HEK293 (cell line): ENCODE measurements at regions not wholly inside any gene's neighbourhood (a gene's known extent, or its start where the extent isn't known, plus 50 kb on each side); places are given as distances from the start of the nearest gene placed in this dataset.

ENCODE experiments used
- CTCF ChIA-PET: fragments of 350-600 bp; formaldehyde crosslinking; extraction: SDS; loops from one replicate; lab custom pipeline; 2021; ENCODE audit warnings: antibody characterized with exemption; lab: Yijun Ruan, JAX
- POLR2A ChIA-PET: fragments of 300-600 bp; formaldehyde crosslinking; extraction: SDS; loops from one replicate; lab custom pipeline; 2020; ENCODE audit warnings: antibody characterized with exemption, inconsistent platforms; lab: Yijun Ruan, JAX
- H3K27ac ChIP-seq: fragments of 200-500 bp; sonication (Bioruptor generic); 2 replicates; pipeline ENCODE4 v1.5.1; 2014; ENCODE audit warnings: low read depth, low read length, control low read depth, inconsistent platforms; ENCODE audit errors: extremely low read depth
- H3K36me3 ChIP-seq, 2 experiments: fragments of 200-500 bp in 1 of 2; sonication (Bioruptor generic) in 1 of 2; 1 replicate in 1 of 2; 2 replicates in 1 of 2; pipeline ENCODE4 v1.5.1; 2014 to 2017; ENCODE audit warnings: inconsistent platforms in 2 of 2, low read length in 2 of 2; ENCODE audit not compliant: control insufficient read depth in 2 of 2, insufficient read depth in 1 of 2
- H3K4me1 ChIP-seq: fragments of 200-500 bp; sonication (Bioruptor generic); 2 replicates; pipeline ENCODE4 v1.5.1; 2014; ENCODE audit warnings: mild to moderate bottlenecking, low read length, inconsistent platforms; ENCODE audit not compliant: control insufficient read depth, insufficient read depth
- H3K4me3 ChIP-seq: 2 replicates; pipeline ENCODE4 v1.5.1; 2011; ENCODE audit warnings: low read depth, mild to moderate bottlenecking, control low read depth, low read length, moderate library complexity
- H3K9me3 ChIP-seq: fragments of 200-500 bp; sonication (Bioruptor generic); 2 replicates; pipeline ENCODE4 v1.5.1; 2014; ENCODE audit warnings: low read depth, low read length, inconsistent platforms; ENCODE audit not compliant: control insufficient read depth, insufficient read depth
- FEZF1 ChIP-seq: fragments of 450-650 bp; formaldehyde crosslinking; IDR thresholded peaks from 2 replicates; pipeline ENCODE4 v1.5.1; 2016; ENCODE audit warnings: missing biosample characterization, missing genetic modification characterization
- KLF1 ChIP-seq: fragments of 450-650 bp; formaldehyde crosslinking; IDR thresholded peaks from 2 replicates; pipeline ENCODE4 v1.5.1; 2016; ENCODE audit warnings: missing biosample characterization, missing genetic modification characterization
- OSR2 ChIP-seq: fragments of 450-650 bp; formaldehyde crosslinking; IDR thresholded peaks from 2 replicates; pipeline ENCODE4 v1.5.1; 2016; ENCODE audit warnings: missing biosample characterization, missing genetic modification characterization
- SCRT2 ChIP-seq: fragments of 450-650 bp; formaldehyde crosslinking; IDR thresholded peaks from 2 replicates; pipeline ENCODE4 v1.5.1; 2016; ENCODE audit warnings: missing biosample characterization, missing genetic modification characterization
- ZFHX2 ChIP-seq: fragments of 450-650 bp; formaldehyde crosslinking; conservative IDR thresholded peaks from 2 replicates; pipeline ENCODE4 v1.5.1; 2016; ENCODE audit warnings: missing biosample characterization, missing genetic modification characterization
- ZFP41 ChIP-seq: fragments of 450-650 bp; formaldehyde crosslinking; IDR thresholded peaks from 2 replicates; pipeline ENCODE4 v1.5.1; 2016; ENCODE audit warnings: missing biosample characterization, missing genetic modification characterization, borderline replicate concordance
- ZNF184 ChIP-seq: fragments of 450-650 bp; IDR thresholded peaks from 2 replicates; pipeline ENCODE4 v1.5.1; 2018; ENCODE audit warnings: missing biosample characterization, mild to moderate bottlenecking, missing genetic modification characterization
- ZNF202 ChIP-seq: fragments of 450-650 bp; formaldehyde crosslinking; IDR thresholded peaks from 2 replicates; pipeline ENCODE4 v1.5.1; 2016; ENCODE audit warnings: missing biosample characterization, missing genetic modification characterization, borderline replicate concordance
- ZNF214 ChIP-seq: fragments of 450-650 bp; formaldehyde crosslinking; IDR thresholded peaks from 2 replicates; pipeline ENCODE4 v1.5.1; 2017; ENCODE audit warnings: missing biosample characterization, mild to moderate bottlenecking, missing genetic modification characterization, borderline replicate concordance
- ZNF221 ChIP-seq: fragments of 450-650 bp; formaldehyde crosslinking; IDR thresholded peaks from 2 replicates; pipeline ENCODE4 v1.5.1; 2017; ENCODE audit warnings: missing biosample characterization, missing genetic modification characterization, borderline replicate concordance
- ZNF335 ChIP-seq: fragments of 450-650 bp; formaldehyde crosslinking; conservative IDR thresholded peaks from 2 replicates; pipeline ENCODE4 v1.5.1; 2016; ENCODE audit warnings: missing biosample characterization, missing genetic modification characterization
- ZNF404 ChIP-seq: fragments of 450-650 bp; formaldehyde crosslinking; IDR thresholded peaks from 2 replicates; pipeline ENCODE4 v1.5.1; 2017; ENCODE audit warnings: missing biosample characterization, missing genetic modification characterization
- ZNF555 ChIP-seq: fragments of 450-650 bp; formaldehyde crosslinking; conservative IDR thresholded peaks from 2 replicates; pipeline ENCODE4 v1.5.1; 2017; ENCODE audit warnings: missing biosample characterization, mild to moderate bottlenecking, missing genetic modification characterization, inconsistent platforms
- ZNF629 ChIP-seq: fragments of 450-650 bp; formaldehyde crosslinking; IDR thresholded peaks from 2 replicates; pipeline ENCODE4 v1.5.1; 2017; ENCODE audit warnings: missing biosample characterization, missing genetic modification characterization
- ZNF677 ChIP-seq: fragments of 450-650 bp; IDR thresholded peaks from 2 replicates; pipeline ENCODE4 v1.5.0; 2018; ENCODE audit warnings: missing biosample characterization, mild to moderate bottlenecking, missing genetic modification characterization, moderate library complexity
- TF ChIP-seq, protein P1 (sequence below): fragments of 450-650 bp; formaldehyde crosslinking; IDR thresholded peaks from 2 replicates; pipeline ENCODE4 v1.5.1; 2017; ENCODE audit warnings: missing biosample characterization, missing genetic modification characterization
- TF ChIP-seq, protein P2 (sequence below): fragments of 450-650 bp; formaldehyde crosslinking; IDR thresholded peaks from 2 replicates; pipeline ENCODE4 v1.5.1; 2017; ENCODE audit warnings: missing biosample characterization, missing genetic modification characterization
- TF ChIP-seq, protein P3 (sequence below): fragments of 450-650 bp; formaldehyde crosslinking; IDR thresholded peaks from 2 replicates; pipeline ENCODE4 v1.5.1; 2016; ENCODE audit warnings: missing biosample characterization, missing genetic modification characterization

DNA sequence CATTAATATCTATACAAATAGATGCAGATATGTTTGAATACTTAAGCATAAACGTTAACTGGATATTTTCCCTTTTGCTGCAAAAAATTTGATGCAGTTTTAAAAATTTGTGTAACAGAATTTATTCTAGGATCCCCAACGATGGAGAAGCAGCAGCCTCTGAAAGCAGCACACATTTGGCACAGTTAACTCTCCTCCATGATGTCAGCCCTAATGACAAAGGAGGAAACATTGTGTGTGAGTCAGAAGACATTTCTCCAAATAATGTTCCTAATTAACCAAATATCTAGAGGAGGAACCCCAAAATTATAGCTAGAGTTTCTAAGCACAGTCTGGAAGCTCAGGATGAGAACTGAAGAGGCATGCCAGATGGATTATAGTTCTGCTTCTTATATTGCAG, 281.9 kb upstream of the MAD2L1 start:
- Histone ChIP-seq H3K36me3 (no peaks in the 10 kb centered on the region), H3K27ac (no peak overlapping the region), H3K4me1 (no peaks in the 10 kb centered on the region), H3K4me3 (no peak overlapping the region), H3K9me3 (no peaks in the 10 kb centered on the region)
- ChIA-PET CTCF (no interaction called here), POLR2A (no interaction called here)
- TF ChIP-seq KLF1 (tag by site-specific recombination) (no peak), ZNF221 (tag by site-specific recombination) (no peak), ZNF555 (no peak), ZNF202 (tag by site-specific recombination) (no peak), ZNF404 (tag by site-specific recombination) (no peak), ZFP41 (tag by site-specific recombination) (no peak)
- TF ChIP-seq, protein P1, sequence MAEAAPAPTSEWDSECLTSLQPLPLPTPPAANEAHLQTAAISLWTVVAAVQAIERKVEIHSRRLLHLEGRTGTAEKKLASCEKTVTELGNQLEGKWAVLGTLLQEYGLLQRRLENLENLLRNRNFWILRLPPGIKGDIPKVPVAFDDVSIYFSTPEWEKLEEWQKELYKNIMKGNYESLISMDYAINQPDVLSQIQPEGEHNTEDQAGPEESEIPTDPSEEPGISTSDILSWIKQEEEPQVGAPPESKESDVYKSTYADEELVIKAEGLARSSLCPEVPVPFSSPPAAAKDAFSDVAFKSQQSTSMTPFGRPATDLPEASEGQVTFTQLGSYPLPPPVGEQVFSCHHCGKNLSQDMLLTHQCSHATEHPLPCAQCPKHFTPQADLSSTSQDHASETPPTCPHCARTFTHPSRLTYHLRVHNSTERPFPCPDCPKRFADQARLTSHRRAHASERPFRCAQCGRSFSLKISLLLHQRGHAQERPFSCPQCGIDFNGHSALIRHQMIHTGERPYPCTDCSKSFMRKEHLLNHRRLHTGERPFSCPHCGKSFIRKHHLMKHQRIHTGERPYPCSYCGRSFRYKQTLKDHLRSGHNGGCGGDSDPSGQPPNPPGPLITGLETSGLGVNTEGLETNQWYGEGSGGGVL (tag by site-specific recombination), result no peak

DNA sequence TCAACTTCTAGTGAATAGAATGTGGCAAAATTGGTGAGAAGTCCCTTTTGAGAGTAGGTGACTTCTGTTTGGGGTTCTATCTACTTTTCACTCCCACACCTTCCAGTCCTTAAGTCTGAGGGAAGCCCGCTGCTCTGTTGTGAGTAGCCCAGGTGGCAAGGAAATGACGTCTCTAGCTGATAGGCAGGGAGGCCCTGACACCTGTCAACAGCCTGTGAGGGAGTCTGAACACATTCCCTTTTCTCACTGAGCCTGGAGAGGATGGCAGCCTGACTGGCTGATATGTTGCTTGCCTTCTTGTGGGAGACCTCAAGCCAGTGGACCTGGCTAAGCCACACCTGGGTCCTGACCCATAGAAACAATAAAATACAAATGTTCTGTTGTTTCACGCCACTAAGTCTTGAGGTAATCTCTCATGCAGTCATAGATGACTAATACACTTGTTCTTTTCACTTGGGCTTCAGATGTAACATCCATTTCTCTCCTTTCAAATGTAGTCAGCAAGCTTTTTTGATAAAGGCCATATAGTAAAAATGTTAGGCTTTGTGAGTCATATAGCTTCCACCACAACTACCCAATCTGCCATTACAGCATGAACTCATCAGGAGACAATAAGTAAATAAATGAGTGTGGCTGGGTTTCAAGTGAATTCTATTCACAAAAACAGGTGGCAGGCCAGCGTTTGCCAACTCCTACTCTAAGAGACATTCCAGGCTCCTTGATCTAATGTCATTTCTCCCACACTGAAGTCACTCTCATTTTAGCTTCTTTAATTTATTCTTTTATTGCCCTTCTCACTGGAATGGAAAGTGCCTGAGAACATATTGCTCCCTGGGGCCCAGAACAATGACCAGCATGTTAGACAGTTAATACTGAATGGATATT, 265.1 kb upstream of the MAD2L1 start:
- POLR2A ChIA-PET, result interaction anchor here (0.6 kb wide), 1 partner anchor 23 kb away, joined by 3 read pairs; no protein-coding TSS in a partner anchor
- Histone ChIP-seq H3K4me1 (no peaks in the 10 kb centered on the region), H3K4me3 (no peak overlapping the region), H3K9me3 (no peaks in the 10 kb centered on the region)
- CTCF ChIA-PET, result interaction anchor here (0.6 kb wide), 1 partner anchor 17 kb away, joined by 3 read pairs; no protein-coding TSS in a partner anchor
- peak; percentile 48 for TF ChIP-seq OSR2 (tag by site-specific recombination)
- TF ChIP-seq, protein P2, sequence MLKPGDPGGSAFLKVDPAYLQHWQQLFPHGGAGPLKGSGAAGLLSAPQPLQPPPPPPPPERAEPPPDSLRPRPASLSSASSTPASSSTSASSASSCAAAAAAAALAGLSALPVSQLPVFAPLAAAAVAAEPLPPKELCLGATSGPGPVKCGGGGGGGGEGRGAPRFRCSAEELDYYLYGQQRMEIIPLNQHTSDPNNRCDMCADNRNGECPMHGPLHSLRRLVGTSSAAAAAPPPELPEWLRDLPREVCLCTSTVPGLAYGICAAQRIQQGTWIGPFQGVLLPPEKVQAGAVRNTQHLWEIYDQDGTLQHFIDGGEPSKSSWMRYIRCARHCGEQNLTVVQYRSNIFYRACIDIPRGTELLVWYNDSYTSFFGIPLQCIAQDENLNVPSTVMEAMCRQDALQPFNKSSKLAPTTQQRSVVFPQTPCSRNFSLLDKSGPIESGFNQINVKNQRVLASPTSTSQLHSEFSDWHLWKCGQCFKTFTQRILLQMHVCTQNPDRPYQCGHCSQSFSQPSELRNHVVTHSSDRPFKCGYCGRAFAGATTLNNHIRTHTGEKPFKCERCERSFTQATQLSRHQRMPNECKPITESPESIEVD (tag by site-specific recombination), result peak; percentile 52; the same call in 1 of the 2 replicates
- peak; percentile 66 for TF ChIP-seq ZNF629
- TF ChIP-seq ZNF214, result no peak
- TF ChIP-seq, protein P3, sequence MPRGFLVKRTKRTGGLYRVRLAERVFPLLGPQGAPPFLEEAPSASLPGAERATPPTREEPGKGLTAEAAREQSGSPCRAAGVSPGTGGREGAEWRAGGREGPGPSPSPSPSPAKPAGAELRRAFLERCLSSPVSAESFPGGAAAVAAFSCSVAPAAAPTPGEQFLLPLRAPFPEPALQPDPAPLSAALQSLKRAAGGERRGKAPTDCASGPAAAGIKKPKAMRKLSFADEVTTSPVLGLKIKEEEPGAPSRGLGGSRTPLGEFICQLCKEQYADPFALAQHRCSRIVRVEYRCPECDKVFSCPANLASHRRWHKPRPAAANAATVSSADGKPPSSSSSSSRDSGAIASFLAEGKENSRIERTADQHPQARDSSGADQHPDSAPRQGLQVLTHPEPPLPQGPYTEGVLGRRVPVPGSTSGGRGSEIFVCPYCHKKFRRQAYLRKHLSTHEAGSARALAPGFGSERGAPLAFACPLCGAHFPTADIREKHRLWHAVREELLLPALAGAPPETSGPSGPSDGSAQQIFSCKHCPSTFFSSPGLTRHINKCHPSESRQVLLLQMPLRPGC (tag by site-specific recombination), result no peak
- peak; percentile 7; the same call in 1 of the 2 replicates for TF ChIP-seq ZNF335 (tag by site-specific recombination)
- TF ChIP-seq SCRT2 (tag by site-specific recombination), result peak; percentile 43
- TF ChIP-seq ZNF184 (tag by site-specific recombination), result peak; percentile 43; the same call in 1 of the 2 replicates
- TF ChIP-seq FEZF1 (tag by site-specific recombination), result peak; percentile 6; the same call in 1 of the 2 replicates
- TF ChIP-seq ZNF677 (tag by site-specific recombination), result no peak
- 0 out of 2 replicates have a peak, but pooled peaks have one; percentile 13 for TF ChIP-seq ZFHX2 (tag by site-specific recombination)
- TF ChIP-seq, all 188 proteins: peak for 8
- Histone ChIP-seq H3K27ac (no peak overlapping the region), H3K36me3 (no peaks in the 10 kb centered on the region)
